ENCODE measurements at regions not wholly inside any gene's neighbourhood (a gene's known extent, or its start where the extent isn't known, plus 50 kb on each side); places are given as distances from the start of the nearest gene placed in this dataset.

DNA sequence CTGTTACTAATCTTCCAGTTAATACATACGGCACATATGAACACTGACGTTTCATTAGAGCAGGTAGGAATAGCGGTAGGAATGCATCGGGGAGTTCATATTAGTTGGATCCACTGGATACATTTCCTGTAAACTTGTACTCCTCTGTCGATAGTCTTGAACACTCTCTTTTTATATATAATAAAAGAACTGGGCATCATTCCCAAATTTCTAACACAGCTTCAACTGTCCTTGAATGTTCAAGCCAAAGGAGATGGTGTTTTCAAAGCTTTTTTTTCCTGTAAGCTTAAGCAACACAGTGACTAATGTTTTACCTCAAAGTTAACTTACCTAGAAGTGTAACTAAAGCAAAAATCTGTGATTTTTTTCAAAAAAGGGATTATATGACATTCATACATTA is 195.3 kb downstream of the UTRN start (continued):
- TF ChIP-seq, protein P1, sequence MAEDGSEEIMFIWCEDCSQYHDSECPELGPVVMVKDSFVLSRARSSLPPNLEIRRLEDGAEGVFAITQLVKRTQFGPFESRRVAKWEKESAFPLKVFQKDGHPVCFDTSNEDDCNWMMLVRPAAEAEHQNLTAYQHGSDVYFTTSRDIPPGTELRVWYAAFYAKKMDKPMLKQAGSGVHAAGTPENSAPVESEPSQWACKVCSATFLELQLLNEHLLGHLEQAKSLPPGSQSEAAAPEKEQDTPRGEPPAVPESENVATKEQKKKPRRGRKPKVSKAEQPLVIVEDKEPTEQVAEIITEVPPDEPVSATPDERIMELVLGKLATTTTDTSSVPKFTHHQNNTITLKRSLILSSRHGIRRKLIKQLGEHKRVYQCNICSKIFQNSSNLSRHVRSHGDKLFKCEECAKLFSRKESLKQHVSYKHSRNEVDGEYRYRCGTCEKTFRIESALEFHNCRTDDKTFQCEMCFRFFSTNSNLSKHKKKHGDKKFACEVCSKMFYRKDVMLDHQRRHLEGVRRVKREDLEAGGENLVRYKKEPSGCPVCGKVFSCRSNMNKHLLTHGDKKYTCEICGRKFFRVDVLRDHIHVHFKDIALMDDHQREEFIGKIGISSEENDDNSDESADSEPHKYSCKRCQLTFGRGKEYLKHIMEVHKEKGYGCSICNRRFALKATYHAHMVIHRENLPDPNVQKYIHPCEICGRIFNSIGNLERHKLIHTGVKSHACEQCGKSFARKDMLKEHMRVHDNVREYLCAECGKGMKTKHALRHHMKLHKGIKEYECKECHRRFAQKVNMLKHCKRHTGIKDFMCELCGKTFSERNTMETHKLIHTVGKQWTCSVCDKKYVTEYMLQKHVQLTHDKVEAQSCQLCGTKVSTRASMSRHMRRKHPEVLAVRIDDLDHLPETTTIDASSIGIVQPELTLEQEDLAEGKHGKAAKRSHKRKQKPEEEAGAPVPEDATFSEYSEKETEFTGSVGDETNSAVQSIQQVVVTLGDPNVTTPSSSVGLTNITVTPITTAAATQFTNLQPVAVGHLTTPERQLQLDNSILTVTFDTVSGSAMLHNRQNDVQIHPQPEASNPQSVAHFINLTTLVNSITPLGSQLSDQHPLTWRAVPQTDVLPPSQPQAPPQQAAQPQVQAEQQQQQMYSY (CRISPR knock-in tag; IDR thresholded peaks at IDR 0.05): no peak
- TF ChIP-seq ELF4 (CRISPR knock-in tag; IDR thresholded peaks at IDR 0.05; ENCODE audit: low read depth) (no peak), ZNF121 (CRISPR knock-in tag; IDR thresholded peaks at IDR 0.05) (no peak)
- TF ChIP-seq, protein P2, sequence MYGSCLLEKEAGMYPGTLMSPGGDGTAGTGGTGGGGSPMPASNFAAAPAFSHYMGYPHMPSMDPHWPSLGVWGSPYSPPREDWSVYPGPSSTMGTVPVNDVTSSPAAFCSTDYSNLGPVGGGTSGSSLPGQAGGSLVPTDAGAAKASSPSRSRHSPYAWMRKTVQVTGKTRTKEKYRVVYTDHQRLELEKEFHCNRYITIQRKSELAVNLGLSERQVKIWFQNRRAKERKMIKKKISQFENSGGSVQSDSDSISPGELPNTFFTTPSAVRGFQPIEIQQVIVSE (CRISPR knock-in tag; IDR thresholded peaks at IDR 0.05; ENCODE audit: borderline replicate concordance): no peak

DNA sequence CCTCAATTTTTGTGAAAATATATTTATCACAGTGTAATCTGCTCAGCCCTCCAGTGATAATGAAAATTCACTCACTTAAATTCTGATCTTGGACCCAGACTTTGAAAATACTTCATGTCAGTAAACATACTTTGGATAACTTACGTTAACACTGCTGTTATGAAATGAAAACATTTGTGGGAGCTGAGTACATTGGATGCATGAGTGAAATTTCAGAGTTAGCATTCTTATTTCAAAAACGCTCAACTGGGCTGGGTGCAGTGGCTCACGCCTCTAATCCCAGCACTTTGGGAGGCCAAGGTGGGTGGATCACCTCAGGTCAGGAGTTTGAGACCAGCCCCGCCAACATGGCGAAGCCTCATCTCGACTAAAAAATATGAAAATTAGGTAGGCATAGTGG is 196.4 kb downstream of the UTRN start:
- Mint-ChIP-seq H3K27ac (no peak overlapping the region), H3K4me3 (no peak overlapping the region), H3K27me3 (ENCODE audit: low read depth) (no peaks in the 10 kb centered on the region), H3K9me3 (no peaks in the 10 kb centered on the region), H3K36me3 (peaks cover 29% of the 10 kb centered on the region), H3K4me1 (peaks cover 4% of the 10 kb centered on the region; the same call in 1 of the 2 replicates)
- ChIA-PET CTCF (interaction anchor here (0.6 to 1.5 kb wide), 13 partner anchors 9 to 417 kb away, joined by 3 to 11 read pairs (median 3); no protein-coding TSS in a partner anchor), POLR2A (no interaction called here)
- TF ChIP-seq, protein P3, sequence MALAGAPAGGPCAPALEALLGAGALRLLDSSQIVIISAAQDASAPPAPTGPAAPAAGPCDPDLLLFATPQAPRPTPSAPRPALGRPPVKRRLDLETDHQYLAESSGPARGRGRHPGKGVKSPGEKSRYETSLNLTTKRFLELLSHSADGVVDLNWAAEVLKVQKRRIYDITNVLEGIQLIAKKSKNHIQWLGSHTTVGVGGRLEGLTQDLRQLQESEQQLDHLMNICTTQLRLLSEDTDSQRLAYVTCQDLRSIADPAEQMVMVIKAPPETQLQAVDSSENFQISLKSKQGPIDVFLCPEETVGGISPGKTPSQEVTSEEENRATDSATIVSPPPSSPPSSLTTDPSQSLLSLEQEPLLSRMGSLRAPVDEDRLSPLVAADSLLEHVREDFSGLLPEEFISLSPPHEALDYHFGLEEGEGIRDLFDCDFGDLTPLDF (CRISPR knock-in tag; IDR thresholded peaks at IDR 0.05): no peak
- TF ChIP-seq ZNF396 (CRISPR knock-in tag; IDR thresholded peaks at IDR 0.05; ENCODE audit: borderline replicate concordance) (no peak), ELF4 (CRISPR knock-in tag; IDR thresholded peaks at IDR 0.05; ENCODE audit: low read depth) (no peak), HMGA2 (CRISPR knock-in tag; IDR thresholded peaks at IDR 0.05) (no peak), TEAD1 (CRISPR knock-in tag; IDR thresholded peaks at IDR 0.05) (no peak), ATF1 (CRISPR knock-in tag; IDR thresholded peaks at IDR 0.05) (no peak), ZNF317 (CRISPR knock-in tag; IDR thresholded peaks at IDR 0.05; ENCODE audit: borderline replicate concordance, low read depth) (no peak), CREB1 (CRISPR knock-in tag; IDR thresholded peaks at IDR 0.05) (no peak), RORB (CRISPR knock-in tag; IDR thresholded peaks at IDR 0.05) (no peak), JUN (CRISPR knock-in tag; IDR thresholded peaks at IDR 0.05) (no peak)
- TF ChIP-seq, protein P4, sequence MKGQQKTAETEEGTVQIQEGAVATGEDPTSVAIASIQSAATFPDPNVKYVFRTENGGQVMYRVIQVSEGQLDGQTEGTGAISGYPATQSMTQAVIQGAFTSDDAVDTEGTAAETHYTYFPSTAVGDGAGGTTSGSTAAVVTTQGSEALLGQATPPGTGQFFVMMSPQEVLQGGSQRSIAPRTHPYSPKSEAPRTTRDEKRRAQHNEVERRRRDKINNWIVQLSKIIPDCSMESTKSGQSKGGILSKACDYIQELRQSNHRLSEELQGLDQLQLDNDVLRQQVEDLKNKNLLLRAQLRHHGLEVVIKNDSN (CRISPR knock-in tag; IDR thresholded peaks at IDR 0.05): no peak
- TF ChIP-seq, protein P5, sequence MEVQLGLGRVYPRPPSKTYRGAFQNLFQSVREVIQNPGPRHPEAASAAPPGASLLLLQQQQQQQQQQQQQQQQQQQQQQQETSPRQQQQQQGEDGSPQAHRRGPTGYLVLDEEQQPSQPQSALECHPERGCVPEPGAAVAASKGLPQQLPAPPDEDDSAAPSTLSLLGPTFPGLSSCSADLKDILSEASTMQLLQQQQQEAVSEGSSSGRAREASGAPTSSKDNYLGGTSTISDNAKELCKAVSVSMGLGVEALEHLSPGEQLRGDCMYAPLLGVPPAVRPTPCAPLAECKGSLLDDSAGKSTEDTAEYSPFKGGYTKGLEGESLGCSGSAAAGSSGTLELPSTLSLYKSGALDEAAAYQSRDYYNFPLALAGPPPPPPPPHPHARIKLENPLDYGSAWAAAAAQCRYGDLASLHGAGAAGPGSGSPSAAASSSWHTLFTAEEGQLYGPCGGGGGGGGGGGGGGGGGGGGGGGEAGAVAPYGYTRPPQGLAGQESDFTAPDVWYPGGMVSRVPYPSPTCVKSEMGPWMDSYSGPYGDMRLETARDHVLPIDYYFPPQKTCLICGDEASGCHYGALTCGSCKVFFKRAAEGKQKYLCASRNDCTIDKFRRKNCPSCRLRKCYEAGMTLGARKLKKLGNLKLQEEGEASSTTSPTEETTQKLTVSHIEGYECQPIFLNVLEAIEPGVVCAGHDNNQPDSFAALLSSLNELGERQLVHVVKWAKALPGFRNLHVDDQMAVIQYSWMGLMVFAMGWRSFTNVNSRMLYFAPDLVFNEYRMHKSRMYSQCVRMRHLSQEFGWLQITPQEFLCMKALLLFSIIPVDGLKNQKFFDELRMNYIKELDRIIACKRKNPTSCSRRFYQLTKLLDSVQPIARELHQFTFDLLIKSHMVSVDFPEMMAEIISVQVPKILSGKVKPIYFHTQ (CRISPR knock-in tag; IDR thresholded peaks at IDR 0.05): no peak
- TF ChIP-seq, protein P6, sequence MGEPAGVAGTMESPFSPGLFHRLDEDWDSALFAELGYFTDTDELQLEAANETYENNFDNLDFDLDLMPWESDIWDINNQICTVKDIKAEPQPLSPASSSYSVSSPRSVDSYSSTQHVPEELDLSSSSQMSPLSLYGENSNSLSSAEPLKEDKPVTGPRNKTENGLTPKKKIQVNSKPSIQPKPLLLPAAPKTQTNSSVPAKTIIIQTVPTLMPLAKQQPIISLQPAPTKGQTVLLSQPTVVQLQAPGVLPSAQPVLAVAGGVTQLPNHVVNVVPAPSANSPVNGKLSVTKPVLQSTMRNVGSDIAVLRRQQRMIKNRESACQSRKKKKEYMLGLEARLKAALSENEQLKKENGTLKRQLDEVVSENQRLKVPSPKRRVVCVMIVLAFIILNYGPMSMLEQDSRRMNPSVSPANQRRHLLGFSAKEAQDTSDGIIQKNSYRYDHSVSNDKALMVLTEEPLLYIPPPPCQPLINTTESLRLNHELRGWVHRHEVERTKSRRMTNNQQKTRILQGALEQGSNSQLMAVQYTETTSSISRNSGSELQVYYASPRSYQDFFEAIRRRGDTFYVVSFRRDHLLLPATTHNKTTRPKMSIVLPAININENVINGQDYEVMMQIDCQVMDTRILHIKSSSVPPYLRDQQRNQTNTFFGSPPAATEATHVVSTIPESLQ (CRISPR knock-in tag; IDR thresholded peaks at IDR 0.05): no peak
- no peak for DNase-seq (ENCODE audit: low spot score)
- ATAC-seq: no peak

Data from WTC11 (cell line).